ENCODE measurements at regions not wholly inside any gene's neighbourhood (a gene's known extent, or its start where the extent isn't known, plus 50 kb on each side); places are given as distances from the start of the nearest gene placed in this dataset.
"Not testable (repeated sequence)": the region's sequence is repeated elsewhere in the genome, so short reads cannot be mapped to it uniquely, and the experiment has no call there.

DNA sequence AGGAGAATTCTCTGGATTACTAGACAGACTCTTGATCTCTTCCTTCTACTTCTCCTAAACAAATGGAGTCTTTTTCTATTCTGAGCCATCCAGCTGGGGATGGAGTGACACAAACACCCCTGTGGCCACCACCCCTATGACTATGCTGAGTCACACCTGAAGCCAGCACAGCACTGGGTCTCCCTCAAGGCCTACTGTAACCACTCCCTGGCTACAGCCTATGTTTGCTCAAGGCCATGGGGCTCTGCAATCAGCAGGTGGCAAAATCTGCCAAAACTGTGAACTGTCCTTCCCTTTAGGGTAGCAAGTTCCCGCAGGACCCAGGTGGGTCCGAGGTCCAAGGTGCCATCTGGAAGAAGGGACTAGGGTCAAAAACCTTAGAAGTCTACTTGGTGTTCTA is 132.3 kb downstream of the TINAG start:
- DNase-seq: no peak

GRCh38 chr6:54441020-54441419 is 132.8 kb downstream of the TINAG start:
- no peak for DNase-seq

GRCh38 chr6:54441687-54442248 is 133.5 kb downstream of the TINAG start:
- no peak for DNase-seq

GRCh38 chr6:54445207-54445606 is 137.0 kb downstream of the TINAG start:
- no peak for DNase-seq

DNA sequence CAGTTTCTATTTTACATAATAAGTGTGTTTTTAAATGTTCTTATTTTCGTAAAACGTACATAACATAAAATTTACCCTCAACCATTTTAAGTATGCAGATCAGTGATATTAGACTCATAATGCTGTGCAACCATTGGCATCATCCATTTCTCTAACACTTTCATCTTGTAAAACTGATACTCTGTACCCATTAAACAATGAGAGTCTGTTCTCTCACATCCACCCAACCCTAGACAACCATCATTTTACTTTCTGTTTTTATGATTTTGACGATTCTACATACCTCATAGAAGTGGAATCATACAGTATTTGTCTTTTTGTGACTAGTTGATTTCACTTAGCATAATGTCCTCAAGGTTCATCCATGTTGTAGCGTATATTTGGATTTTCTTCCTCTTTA is 140.4 kb downstream of the TINAG start:
- no peak for DNase-seq

- DNase-seq: no peak
Measured at GRCh38 chr6:54451516-54451915, 143.3 kb downstream of the TINAG start.

DNA sequence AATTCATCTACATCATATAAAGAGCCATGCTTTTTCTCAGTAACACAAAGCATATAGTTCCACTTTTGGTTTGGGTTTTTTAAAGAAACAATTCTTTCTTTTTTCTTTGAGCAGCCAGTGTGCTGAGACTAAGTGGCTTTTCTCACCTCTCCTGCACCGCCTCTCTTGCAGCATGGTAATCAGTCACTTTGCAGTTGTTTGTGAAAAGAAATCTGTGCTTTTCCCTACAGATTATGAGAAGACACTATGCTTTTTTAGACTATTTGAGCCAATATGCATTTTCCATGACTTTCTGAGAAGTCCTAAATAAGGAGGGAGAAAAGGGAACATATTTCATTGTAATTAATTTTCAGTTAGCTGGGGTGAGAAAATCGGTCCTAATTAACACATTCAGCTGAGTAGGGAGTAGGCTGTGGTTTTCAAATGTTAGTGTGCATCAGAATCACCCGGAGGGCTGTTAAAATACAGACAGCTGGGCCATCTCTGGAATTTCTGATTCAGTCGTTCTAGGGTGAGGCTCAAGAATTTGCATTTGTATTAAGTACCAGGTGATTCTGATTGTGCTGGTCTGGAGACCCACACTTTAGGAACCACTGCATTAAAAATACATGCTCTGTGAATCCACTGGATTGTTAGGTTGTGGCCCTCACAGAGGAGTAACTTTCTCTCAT is 155.2 kb downstream of the TINAG start:
- no peak for DNase-seq

GRCh38 chr6:54465649-54466300 is 157.5 kb downstream of the TINAG start:
- DNase-seq: no peak

DNA sequence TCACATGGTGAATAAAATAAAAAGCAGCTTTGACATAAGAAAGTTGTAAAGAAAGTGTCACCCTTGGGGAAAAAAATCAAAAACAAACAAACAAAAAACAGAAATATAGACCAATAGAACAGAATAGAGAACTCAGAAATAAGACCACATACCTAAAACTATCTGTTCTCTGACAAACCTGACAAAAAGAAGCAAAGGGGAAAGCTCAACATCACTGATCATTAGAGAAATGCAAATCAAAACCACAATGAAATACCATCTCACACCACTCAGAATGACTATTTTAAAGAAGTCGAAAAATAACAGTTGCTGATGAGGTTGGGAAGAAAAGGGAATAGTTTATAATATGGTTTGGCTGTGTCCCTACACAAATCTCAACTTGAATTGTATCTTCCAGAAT is 159.1 kb downstream of the TINAG start:
- DNase-seq: no peak

GRCh38 chr6:54473328-54473727 is 165.1 kb downstream of the TINAG start:
- DNase-seq: no peak

GRCh38 chr6:54474898-54475297 is 166.7 kb downstream of the TINAG start:
- no peak for DNase-seq

DNA sequence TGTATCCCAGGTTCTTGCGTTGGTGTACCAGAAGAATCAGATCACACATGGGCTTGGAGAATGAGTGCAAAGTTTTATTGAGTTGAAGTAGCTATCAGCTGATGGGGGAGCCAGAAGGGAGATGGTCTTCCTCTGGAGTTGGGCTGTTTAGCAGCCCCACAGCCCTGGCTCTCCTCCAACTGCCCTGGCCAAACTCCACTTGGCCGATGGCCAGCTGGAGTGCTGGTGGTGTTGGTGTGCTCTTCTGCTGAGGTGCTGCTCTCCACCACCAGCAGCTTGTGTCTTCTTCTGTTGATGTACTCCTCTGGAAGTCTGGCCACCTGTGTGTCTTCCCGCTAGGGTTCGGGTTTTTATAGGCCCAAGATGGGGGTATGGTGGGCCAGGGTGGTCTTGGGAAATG is 172.8 kb downstream of the TINAG start:
- no peak for DNase-seq

- DNase-seq: no peak
Measured at GRCh38 chr6:54491431-54491830, 183.2 kb downstream of the TINAG start.

DNA sequence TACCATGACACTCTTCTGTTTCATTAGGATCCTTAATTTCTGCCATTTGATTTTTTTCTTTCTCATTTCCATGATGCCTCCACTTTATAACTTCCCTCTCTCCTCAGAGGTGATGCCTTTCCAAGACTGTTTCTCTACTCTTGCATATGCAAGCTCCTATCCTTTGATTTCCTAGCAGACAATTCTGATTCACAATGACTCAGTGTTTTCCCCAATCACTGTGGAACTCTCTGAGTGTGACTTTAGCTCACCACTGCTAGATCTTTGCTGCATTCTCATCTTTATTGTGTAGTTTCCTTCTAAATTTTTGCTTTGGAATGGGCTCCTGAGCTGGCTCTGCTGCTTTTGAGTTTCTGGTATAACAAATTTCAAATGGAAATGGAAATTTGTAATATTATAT is 184.9 kb downstream of the TINAG start:
- no peak for DNase-seq

GRCh38 chr6:54503144-54503543 is 194.9 kb downstream of the TINAG start:
- no peak for DNase-seq

DNA sequence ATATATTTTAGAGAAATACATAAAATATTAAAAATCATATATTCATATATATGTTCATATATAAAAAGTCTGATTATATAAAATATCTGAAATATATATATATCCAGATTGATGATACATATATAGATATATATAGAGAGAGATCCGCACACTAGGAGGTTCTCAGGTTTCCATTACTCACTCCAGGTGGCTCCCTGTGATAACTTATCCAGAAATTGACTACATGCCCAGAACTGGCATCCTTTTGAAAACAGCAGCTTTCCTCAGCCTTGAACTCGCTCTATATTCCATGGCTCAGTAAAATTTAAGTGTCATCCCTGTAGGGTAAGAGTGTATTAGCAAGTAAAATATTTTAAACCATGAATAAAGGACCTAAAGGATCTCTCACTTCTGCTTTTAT is 206.8 kb downstream of the TINAG start:
- DNase-seq: no peak

GRCh38 chr6:54515713-54516112 is 207.5 kb downstream of the TINAG start:
- no peak for DNase-seq

- no peak for DNase-seq
Measured at GRCh38 chr6:54516321-54516720, 208.1 kb downstream of the TINAG start.

- DNase-seq: no peak
Measured at GRCh38 chr6:54519161-54519560, 210.9 kb downstream of the TINAG start.

GRCh38 chr6:54525731-54526130 is 217.5 kb downstream of the TINAG start:
- DNase-seq: no peak

DNA sequence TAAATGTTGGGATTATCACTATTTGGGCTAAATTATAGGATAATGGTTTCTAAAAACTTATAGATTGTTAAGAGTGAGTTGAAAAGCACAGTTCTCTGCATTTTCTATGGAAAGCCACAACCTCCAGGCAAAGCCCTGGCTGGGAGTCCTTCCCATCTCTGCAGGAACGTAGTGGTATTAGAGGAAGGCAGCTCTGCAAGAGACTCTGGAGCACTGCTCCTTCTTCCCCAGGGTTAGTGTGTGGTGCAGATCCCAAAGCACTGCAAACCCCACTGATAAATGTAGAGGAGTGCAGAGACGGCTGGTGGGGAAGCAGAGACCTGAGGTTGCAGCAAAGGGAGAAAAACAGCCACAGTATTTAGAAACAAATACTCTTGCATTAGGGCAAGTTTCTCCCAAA is 225.3 kb downstream of the TINAG start:
- DNase-seq: no peak

- DNase-seq: no peak
Measured at GRCh38 chr6:54535568-54535967, 227.3 kb downstream of the TINAG start.

GRCh38 chr6:54541541-54541940 is 233.3 kb downstream of the TINAG start:
- DNase-seq: no peak

DNA sequence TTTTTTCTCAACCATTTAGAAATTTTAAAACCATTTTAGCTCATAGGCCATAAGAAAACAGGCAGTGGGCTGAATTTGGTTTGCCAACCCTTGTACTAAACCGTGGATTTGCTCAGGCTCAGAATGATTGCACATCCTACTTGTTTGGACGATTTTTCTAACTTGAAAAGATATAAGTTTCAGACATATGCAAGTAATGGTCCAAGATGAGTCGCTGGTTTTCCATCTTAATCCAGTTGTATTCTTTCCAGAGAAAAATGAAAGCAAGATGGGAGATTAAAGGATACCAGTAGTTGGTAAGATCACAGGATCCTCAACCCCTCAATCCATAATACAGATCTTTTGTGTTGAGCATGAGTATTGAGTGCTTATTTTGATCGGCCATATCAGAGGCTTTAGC is 250.9 kb downstream of the TINAG start:
- no peak for DNase-seq

DNA sequence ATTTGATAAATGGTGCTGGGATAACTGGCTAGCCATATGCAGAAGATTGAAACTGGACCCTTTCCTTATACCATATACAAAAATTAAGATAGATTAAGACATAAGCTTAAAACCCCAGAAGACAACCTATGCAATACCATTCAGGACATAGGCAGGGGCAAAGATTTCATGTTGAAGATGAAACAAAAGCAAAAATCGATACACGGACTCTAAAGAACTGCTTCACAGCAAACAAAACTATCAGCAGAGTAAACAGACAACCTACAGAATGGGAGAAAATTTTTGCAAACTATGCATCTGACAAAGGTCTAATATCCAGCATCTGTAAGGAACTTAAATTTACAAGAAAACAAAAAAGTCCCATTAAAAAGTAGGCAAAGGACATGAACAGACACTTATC is 255.9 kb downstream of the TINAG start:
- not testable (repeated sequence) for DNase-seq

All from effector CD8-positive, alpha-beta T cell (primary cell).